ENCODE measurements at regions not wholly inside any gene's neighbourhood (a gene's known extent, or its start where the extent isn't known, plus 50 kb on each side); places are given as distances from the start of the nearest gene placed in this dataset.
A peak's percentile ranks its signal among the peaks of the same experiment; 100 is the strongest.

DNA sequence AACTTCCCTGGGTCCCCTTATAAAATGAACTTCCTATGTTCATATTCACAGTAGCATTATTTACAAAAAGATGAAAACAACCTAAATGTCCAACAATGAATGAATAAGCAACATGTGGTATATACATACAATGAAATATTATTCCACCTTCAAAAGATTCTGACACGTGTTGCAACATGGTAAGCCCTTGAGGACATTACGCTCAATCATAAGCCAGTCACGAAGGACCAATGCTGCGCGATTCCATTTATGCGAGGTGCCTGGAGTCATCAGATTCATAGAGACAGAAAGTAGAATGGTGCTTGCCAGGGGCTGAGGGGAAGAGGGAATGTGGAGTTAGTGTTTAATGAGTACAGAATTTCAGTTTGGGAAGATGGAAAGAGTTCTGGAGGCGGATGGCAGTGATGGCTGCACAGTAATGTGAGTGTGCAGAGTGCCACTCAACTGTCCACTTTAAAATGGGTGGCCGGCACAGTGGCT, 88.8 kb upstream of the ALDH1A3 start:
- no peak overlapping the region for H3K4me3 ChIP-seq (ENCODE audit: low read length)
- Mint-ChIP-seq H3K9me3 (peaks cover 16% of the 10 kb centered on the region), H3K4me3 (no peak overlapping the region), H3K4me1 (no peaks in the 10 kb centered on the region), H3K27ac (no peak overlapping the region), H3K27me3 (ENCODE audit: insufficient read depth) (peaks cover 5% of the 10 kb centered on the region), H3K36me3 (ENCODE audit: low read depth) (no peaks in the 10 kb centered on the region)
- peak; percentile 23 for DNase-seq
- TF ChIP-seq, protein P1, sequence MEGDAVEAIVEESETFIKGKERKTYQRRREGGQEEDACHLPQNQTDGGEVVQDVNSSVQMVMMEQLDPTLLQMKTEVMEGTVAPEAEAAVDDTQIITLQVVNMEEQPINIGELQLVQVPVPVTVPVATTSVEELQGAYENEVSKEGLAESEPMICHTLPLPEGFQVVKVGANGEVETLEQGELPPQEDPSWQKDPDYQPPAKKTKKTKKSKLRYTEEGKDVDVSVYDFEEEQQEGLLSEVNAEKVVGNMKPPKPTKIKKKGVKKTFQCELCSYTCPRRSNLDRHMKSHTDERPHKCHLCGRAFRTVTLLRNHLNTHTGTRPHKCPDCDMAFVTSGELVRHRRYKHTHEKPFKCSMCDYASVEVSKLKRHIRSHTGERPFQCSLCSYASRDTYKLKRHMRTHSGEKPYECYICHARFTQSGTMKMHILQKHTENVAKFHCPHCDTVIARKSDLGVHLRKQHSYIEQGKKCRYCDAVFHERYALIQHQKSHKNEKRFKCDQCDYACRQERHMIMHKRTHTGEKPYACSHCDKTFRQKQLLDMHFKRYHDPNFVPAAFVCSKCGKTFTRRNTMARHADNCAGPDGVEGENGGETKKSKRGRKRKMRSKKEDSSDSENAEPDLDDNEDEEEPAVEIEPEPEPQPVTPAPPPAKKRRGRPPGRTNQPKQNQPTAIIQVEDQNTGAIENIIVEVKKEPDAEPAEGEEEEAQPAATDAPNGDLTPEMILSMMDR (conservative IDR thresholded peaks at IDR 0.05) = no peak
- H3K9me3 ChIP-seq (ENCODE audit: control insufficient read depth, low read length) = no peaks in the 10 kb centered on the region
- no peaks in the 10 kb centered on the region for H3K36me3 ChIP-seq (ENCODE audit: control insufficient read depth, insufficient read depth, low read length)
- H3K27ac ChIP-seq (ENCODE audit: low read depth, low read length) = no peak overlapping the region
- 93 to 94% methylated on average over 8 of the region's 8 CpGs for WGBS, 2 experiments (ENCODE audit: insufficient coverage in 1 of 2, insufficient read length in 1 of 2)
- H3K27me3 ChIP-seq (ENCODE audit: control insufficient read depth, insufficient read depth, low read length, poor library complexity, severe bottlenecking) = no peaks in the 10 kb centered on the region
- H3K4me1 ChIP-seq (ENCODE audit: control insufficient read depth, insufficient read depth, low read length) = no peaks in the 10 kb centered on the region
- no peak overlapping the region for H3K9ac ChIP-seq (ENCODE audit: extremely low read depth, low read length, poor library complexity, severe bottlenecking)

DNA sequence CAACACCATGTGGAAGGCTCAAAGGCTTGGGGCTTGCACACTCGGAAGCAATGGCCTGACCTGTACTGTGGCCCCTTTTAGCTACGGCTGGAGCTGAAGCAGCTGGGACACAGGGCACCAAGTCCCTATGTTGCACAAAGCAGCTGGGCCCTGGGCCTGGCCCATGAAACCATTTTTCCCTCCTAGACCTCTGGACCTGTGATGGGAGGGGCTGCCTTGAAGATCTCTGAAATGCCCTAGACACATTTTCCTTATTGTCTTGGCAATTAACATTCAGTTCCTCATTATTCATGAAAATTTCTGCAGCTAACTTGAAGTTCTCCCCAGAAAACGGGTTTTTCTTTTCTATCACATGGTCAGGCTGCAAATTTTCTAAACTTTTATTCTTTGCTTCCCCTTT, 85.6 kb upstream of the ALDH1A3 start:
- TF ChIP-seq, protein P1 (conservative IDR thresholded peaks at IDR 0.05) = no peak
- Mint-ChIP-seq H3K27ac (no peak overlapping the region), H3K27me3 (ENCODE audit: insufficient read depth) (peaks cover 2% of the 10 kb centered on the region), H3K36me3 (ENCODE audit: low read depth) (no peaks in the 10 kb centered on the region), H3K9me3 (peaks cover 16% of the 10 kb centered on the region), H3K4me3 (no peak overlapping the region), H3K4me1 (no peaks in the 10 kb centered on the region)
- DNase-seq = peak; percentile 13
- no peaks in the 10 kb centered on the region for H3K36me3 ChIP-seq (ENCODE audit: control insufficient read depth, insufficient read depth, low read length)
- H3K27me3 ChIP-seq (ENCODE audit: control insufficient read depth, insufficient read depth, low read length, poor library complexity, severe bottlenecking) = no peaks in the 10 kb centered on the region
- no peak overlapping the region for H3K4me3 ChIP-seq (ENCODE audit: low read length)
- WGBS, 2 experiments (ENCODE audit: insufficient coverage in 1 of 2, insufficient read length in 1 of 2) = 86 to 88% methylated on average over 3 of the region's 3 CpGs
- no peaks in the 10 kb centered on the region for H3K4me1 ChIP-seq (ENCODE audit: control insufficient read depth, insufficient read depth, low read length)
- no peak overlapping the region for H3K27ac ChIP-seq (ENCODE audit: low read depth, low read length)
- H3K9me3 ChIP-seq (ENCODE audit: control insufficient read depth, low read length) = no peaks in the 10 kb centered on the region
- no peak overlapping the region for H3K9ac ChIP-seq (ENCODE audit: extremely low read depth, low read length, poor library complexity, severe bottlenecking)

DNA sequence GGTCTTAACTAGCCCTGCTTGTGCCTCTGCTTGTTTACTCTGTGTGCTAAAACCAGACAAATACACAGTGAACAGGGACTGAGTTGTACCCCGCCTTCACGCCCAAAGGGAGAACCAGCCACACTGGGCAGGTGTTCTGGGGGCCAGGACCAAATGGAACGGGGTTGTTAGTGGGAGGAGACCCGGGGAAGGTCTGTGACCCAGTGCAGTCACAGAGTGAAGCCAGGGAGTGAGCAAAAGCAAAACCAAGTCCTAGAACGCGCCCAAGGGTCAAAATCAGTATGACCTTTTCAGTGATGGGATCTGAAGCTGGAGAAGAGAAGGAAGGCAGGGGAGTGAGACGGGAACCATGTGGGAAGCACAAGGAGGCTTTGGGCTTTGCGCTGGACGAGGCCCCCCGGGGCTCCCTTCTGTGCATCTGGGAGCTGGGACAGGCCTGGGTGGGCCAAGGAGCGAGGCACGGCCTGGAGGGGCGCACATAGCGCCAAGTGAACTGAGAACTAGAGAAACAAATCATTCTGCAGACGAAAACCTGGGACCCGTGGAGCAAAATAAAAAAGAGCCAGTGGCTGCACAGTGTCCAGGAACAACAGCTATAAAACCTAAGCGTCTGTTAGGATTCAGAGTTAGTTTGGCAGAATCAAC, 78.3 kb upstream of the ALDH1A3 start:
- WGBS, 2 experiments (ENCODE audit: insufficient coverage in 1 of 2, insufficient read length in 1 of 2) = 96 to 98% methylated on average over 13 to 17 of the region's 17 CpGs
- Histone ChIP-seq H3K4me1 (ENCODE audit: control insufficient read depth, insufficient read depth, low read length) (no peaks in the 10 kb centered on the region), H3K9me3 (ENCODE audit: control insufficient read depth, low read length) (no peaks in the 10 kb centered on the region), H3K36me3 (ENCODE audit: control insufficient read depth, insufficient read depth, low read length) (no peaks in the 10 kb centered on the region), H3K27me3 (ENCODE audit: control insufficient read depth, insufficient read depth, low read length, poor library complexity, severe bottlenecking) (no peaks in the 10 kb centered on the region), H3K27ac (ENCODE audit: low read depth, low read length) (no peak overlapping the region), H3K4me3 (ENCODE audit: low read length) (no peak overlapping the region), H3K9ac (ENCODE audit: extremely low read depth, low read length, poor library complexity, severe bottlenecking) (no peak overlapping the region)
- Mint-ChIP-seq H3K4me3 (no peak overlapping the region), H3K27ac (no peak overlapping the region), H3K4me1 (no peaks in the 10 kb centered on the region), H3K36me3 (ENCODE audit: low read depth) (no peaks in the 10 kb centered on the region), H3K9me3 (peaks cover 11% of the 10 kb centered on the region), H3K27me3 (ENCODE audit: insufficient read depth) (no peaks in the 10 kb centered on the region)
- TF ChIP-seq, protein P1 (conservative IDR thresholded peaks at IDR 0.05) = no peak
- peak; percentile 24 for DNase-seq
